HG03575 (cell line): ENCODE measurements at regions not wholly inside any gene's neighbourhood (a gene's known extent, or its start where the extent isn't known, plus 50 kb on each side); places are given as distances from the start of the nearest gene placed in this dataset.
"Not testable (repeated sequence)": the region's sequence is repeated elsewhere in the genome, so short reads cannot be mapped to it uniquely, and the experiment has no call there.

Experiments
- ATAC-seq: cut with Tn5 transposase; IDR thresholded peaks from one replicate; pipeline ENCODE4 v1.9.1; 2021; ENCODE audit not compliant: unreplicated experiment, insufficient number of reproducible peaks, low FRiP score; ENCODE audit errors: extremely low read depth

DNA sequence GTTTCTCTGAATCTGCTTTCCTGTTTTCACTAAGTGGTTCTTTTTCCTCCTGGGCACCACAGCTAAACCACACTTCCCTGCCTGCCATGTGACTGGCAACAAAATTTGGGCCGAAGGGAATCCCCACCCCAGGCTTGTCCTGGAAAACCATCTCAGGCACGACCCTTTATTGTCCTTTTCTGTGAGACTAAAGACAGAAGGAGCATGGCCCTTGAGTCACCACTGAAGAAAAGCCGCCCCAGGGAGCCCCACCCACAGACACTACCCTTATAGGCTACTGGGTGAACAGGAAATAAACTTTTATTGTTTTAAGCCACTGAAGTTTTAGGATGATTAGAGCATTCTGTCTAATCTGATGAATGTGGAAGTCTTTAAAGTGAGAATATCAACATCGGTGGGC is 88.6 kb upstream of the BRD7 start:
- no peak for ATAC-seq

DNA sequence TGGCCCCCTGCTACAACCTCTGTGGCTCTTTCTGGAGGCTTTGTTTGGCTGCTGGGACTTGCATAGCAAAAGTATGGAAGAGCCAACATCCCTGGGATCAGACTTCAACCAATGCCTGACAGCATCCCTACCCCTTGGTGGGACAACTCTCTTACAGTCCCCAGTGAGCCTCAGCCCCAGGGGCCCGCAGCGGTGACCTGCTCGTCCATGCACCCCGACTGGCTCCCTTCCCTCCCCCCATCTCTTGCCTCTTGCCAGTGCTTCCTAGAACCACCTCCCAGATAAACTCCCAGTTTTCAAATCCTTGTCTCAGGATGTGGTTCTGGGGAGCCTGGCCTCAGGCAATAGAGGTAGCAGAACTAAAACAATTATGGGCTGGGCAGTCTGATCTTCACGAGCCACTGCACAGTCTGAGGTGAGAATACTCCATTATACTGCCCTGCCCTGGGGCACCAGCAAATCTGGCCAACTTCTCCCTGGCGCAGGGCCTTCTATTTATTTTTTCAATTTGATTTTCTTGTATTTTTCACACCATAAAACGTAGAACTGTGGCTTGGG is 86.6 kb upstream of the BRD7 start:
- ATAC-seq, result no peak

DNA sequence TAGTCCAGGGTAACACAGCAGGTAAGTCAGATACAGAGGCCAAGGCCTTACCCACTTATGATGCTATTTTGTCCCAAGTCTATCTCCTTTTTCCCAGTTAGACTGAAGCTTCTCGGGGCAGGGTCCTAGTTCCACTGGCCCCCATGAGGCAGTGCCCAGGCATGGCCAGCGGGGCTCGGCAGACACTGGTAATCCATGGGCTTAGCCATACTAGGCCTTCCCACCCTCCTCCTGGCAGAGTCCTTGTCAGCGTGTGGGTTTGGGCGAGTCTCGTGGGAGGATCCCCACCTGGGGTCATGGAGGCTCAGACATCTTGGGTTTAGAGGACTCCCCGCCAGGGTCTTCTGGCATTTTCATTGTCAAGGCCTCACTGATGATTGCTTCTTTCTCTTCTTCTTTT is 84.7 kb upstream of the BRD7 start:
- no peak for ATAC-seq

DNA sequence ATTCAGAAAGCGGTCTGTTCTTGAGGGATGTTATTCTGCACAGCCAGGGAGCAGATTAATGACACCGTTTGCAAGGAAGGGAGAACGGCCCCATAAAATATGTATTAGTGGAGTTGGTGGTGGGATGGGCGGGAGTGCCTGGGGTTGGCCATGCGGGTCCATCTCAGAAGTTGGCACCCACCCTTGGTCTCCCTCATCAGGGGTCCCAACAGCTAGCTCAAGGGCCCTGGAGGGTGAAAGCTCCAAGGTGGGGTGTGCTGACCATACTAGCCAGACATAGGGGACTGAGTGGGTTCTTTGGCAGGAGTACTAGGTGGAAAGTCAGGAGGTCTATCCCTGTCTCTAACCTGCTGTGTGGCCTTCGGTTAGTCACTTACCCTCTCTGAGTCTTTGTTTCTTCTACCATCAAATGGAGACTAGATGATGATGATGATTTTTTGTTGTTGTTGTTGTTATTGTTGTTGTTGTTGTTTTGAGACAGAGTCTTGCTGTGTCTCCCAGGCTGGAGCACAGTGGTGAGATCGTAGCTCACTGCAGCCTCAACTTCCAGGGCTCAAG is 83.2 kb upstream of the BRD7 start:
- ATAC-seq, result no peak

DNA sequence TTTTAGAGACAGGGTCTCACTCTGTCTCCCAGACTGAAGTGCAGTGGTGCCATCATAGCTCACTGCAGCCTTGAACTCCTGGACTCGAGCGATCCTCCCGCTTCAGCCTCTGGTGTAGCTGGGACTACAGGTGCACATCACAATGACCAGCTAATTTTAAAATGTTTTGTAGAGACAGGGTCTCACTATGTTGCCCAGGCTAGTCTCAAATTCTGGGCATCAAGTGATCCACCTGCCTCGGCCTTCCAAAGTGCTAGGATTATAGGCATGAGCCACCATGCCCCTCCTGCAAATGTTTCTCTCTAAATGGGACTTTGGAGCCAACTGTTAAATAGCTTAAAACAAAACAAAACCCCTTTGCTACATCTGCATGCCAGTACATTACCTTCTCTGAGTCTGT is 82.2 kb upstream of the BRD7 start:
- no peak for ATAC-seq

DNA sequence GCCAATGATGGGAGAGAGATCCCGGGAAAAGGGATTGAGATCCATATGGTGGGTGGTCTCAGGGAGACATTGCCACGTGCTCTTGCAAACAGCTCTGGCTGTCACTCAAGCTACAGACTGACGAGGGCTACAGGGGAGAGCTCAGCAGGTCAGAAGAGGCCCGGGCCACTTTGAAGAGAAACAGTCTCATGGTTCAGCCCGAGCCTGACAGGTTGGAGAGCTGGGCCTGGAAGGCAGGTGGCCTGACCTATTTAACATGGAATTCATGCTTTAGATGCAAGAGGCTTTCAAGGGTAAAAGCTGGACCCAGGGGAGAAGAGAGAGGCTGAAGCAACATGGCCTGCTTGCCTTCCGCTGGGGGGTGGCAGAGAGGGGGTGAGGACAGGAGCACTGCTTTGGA is 81.0 kb upstream of the BRD7 start:
- ATAC-seq, result no peak

DNA sequence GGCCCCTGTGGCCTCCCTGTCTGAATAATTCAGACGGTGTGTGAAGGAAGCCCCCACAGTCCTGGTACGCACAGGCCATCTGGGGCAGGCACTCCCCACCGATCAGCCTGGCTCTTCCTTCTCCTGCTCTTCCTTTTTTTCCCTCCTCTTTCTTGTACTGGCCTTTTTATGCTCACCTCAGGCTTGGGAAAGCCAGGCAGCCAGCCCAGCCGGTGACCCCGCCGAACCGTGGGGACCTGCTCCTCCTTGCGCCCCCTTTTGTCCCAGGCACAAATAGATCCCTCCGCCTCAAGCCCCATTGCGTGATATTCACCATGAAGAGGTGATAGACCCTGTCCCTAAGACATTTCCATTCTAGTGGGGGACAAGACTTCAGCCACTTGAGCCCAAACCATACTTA is 80.2 kb upstream of the BRD7 start:
- ATAC-seq, result no peak

DNA sequence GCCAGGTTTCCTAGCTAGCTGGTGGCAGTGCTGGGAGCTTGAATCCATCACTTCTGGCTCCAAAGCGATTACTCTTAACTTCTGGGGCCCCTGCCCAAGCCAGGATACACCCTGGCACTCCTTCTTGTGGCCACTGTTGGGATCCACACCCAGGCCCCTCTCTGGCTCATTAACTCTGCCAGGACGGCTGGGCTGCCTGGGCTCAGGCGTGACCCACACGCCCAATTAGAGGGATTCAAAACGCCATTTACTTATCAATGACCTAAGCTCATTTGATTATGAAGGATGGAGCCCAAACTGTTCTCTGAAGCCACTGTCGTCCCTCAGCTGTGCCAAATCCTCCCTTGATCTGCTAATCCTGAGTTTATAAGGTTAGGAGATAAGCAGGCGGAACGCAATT is 79.7 kb upstream of the BRD7 start:
- no peak for ATAC-seq

DNA sequence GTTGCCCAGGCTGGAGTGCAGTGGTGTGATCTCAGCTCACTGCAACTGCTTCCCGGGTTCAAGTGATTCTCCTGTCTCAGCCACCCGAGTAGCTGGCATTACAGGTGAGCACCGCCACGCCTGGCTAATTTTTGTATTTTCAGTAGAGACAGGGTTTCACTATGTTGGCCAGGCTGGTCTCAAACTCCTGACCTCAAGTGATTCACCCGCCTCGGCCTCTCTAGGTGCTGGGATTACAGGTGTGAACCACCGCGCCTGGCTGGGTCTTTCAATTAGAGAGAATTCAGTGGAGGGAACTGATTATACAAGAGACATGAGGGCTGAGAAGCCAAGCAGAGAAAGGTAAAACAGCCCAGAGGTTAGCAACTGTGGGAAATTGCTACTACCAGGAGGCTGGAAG is 78.6 kb upstream of the BRD7 start:
- not testable (repeated sequence) for ATAC-seq

DNA sequence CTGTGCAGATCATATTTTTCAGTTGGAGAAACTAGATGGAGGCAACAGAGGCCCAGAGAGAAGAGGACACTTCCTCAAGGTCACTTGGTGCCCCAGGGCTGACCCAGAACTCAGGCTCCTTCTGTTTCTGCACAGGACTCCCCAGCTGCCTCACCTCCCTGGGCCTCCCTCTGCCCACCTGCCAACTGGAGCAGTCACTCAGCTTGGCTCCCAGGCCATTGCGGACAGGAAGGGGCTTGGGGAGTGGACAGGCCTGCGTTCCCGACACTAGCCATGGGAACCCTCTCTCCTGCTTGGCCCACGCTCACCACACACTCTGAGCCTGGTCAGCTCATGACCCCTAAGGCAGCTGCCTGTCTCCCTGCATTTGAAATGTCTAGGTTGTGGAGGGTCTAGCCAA is 78.1 kb upstream of the BRD7 start:
- ATAC-seq, result no peak

DNA sequence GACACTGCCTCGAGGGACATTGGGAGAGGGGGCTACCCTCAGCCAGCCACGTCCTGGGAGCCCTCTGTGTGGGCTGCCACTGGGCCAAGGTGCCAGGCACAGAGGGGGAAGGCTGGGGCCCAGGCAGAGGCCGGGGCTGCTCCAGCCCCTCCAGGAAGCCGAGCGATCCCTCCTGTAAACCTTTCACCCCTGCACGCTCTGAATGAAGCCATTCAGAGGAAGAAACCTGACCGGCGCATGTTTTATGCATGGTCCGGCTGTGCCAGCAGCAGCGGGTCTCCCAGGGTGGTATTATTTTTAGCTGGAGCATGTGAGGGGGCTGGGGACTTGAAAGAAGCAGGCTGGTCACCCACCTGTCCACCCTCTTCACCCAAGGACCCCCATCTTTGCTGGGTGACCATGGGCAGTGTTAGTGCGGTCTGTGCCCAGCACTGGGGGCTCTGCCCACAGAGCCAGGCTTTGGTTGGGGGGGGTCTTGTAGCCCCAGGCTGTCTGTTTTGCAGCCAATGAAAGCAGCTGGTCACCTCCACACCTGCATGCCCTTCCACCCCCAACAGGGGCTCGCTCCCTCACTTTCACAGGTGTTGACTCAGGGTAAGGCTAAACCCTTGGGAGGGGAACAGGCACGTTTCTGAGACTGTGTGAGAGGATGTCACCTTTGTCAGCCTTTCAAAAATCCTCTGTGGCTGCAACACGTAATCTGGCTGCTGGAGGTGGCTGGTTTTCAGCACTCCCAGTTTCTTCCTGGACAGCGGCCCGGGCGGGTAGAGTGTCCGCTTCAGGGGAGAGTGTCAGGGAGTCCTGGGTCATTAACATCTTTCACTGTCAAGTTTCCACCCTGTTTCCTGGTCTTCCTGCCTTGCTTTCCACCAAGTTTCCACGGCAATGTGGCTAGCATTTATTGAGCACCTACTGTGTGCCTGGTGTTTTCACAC is 77.1 kb upstream of the BRD7 start:
- no peak for ATAC-seq

DNA sequence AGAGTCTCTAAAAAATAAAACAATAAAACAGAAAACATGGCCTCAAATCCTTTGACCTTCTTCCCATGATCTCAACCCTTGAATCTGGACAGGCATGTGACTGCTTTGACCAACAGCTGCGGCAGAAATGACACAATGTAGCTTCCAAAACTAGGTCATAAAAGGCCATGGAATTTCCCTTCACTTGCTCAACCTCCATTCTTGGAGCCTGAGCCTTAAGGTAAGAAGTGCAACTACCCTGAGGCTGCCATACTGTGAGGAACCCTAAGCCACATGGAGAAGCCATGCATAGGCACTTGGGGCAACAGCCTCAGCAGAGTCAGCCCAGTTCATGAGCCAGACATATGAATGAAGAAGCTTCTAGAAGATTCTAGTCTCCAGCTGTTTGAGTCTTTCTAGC is 75.7 kb upstream of the BRD7 start:
- ATAC-seq, result no peak

DNA sequence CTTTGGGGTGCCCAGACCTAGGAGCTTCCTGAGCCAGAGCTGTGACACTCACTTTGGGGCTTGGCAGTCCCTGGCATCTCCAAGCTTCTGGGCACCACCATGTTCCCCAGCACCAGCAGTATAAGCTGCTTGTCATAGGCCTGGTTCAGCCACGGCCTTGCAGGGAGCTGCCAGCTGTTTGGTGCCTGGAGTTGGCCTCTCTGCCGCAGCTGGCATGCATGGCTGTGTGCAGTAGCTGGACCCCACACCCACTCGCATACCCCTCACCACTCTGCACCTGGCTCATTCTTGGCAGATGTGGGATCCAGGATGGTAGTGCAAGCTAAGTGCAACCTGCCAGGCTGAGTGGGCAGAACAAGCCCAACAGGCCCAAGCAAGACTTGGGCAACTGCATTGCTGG is 73.4 kb upstream of the BRD7 start:
- no peak for ATAC-seq

DNA sequence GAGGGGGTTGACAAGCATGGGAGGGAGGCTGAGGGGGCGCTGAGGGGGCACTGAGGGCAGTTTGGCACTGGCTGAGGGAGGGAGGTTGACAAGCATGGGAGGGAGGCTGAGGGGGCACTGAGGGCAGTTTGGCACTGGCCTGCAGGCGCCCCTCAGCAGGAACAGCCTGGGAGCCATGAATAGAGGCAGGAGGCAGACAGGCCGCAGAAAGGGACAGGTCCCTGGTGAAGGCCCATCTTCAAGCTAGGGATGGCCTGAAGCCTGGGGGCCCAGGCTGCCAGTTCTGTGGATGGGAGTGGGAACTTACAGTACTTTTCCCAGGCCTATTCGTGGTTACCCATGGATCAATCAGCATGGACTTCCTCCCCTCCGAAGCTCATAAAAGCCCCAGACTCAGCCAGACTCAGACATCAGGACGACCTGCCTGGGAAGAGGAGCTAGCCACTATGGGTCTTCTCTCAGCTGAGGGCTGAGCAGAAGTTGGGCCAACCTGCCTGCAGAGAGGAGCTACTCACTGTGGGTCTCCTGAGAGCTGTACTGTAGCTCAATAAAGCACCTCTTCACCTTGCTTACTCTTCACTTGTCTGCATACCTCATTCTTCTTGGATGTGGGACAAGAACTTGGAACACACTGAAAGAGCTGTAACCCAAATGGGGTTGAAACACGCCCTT is 72.8 kb upstream of the BRD7 start:
- no peak for ATAC-seq

DNA sequence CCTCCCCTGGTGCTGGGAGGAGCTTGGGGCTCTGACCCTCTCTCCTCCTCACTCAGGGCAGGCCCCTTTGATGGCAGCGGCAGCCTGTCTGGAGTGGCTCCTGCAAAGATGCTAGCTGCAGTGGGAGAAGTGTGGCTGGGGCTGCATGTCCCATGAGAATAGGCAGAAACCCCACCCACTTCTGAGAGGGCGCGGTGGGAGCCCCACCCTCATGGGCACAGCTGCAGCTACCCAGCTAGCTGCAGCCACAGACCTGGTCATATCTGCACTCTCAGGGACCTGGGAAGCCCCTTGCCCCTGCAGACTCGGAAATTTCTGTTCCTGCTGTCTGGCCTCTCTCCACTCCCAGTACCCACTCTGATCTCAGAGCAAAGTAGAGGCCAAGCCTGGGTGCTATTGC is 72.2 kb upstream of the BRD7 start:
- no peak for ATAC-seq

DNA sequence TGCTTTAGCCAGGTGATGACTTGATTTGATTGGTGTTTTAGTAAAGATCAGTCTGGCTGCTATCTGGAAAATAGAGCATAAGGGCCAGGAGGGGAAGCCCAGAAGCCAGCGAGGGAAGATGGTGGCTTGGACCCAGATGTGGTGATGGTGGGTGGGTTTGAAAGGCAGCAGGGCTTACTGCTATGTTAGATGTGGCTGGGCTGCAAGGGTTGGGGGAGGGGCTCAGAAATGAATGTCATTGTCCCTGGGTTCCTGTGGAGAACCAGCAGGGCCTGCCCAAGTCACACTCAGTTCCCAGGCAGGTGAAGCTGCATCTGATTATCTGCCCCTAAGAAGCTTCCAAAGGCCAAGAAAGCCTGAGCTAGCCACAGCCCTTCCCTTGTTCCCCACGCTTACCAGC is 71.7 kb upstream of the BRD7 start:
- ATAC-seq, result no peak

DNA sequence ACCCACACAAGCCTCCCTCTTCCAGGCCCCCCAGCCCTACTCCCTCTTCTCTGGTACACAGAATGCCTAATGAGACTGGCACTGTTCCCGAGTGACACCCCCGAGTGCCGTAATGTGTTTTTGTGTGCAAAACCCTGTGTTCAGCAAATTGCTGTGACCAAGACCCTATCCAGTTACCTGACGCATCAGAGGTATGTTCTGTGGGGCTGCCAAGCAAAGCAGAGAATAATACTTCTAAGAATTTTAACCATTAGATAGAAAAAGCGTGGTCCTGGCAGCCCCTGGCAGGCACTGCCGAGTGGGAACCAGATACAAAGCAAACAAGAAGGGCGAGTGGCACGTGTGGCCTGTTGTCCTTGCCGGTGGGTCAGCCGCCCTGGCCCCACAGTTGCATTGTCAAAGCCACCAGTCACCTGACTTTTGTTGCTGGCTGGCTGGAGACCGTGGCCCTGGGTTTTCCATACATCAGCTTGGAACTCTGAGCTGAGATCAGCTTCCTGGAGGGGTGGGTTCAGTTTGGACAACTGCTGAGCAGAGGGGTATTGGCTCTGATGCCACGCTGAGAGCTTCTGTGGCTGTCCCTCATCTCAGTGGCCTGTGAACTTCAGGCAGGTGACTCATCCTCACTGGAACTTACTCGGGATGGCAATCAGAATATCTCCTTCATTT is 69.1 kb upstream of the BRD7 start:
- no peak for ATAC-seq

DNA sequence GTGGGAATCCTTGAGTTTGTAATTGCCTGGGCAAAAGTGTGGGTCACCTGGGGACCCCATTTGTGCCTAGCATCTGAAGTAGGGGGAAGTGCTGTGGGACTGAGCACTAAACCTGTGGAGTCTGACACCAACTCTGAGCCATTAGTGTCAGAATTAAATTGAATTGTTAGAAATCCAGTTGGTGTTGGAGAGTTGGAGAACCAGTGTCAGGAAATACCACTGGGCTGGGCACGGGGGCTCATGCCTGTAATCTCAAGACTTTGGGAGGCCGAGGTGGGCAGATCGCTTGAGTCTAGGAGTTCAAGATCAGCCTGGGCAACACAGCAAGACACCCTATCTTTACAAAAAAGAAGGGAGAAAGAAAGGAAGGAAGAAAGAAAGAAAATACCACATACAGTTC is 67.5 kb upstream of the BRD7 start:
- ATAC-seq, result no peak

DNA sequence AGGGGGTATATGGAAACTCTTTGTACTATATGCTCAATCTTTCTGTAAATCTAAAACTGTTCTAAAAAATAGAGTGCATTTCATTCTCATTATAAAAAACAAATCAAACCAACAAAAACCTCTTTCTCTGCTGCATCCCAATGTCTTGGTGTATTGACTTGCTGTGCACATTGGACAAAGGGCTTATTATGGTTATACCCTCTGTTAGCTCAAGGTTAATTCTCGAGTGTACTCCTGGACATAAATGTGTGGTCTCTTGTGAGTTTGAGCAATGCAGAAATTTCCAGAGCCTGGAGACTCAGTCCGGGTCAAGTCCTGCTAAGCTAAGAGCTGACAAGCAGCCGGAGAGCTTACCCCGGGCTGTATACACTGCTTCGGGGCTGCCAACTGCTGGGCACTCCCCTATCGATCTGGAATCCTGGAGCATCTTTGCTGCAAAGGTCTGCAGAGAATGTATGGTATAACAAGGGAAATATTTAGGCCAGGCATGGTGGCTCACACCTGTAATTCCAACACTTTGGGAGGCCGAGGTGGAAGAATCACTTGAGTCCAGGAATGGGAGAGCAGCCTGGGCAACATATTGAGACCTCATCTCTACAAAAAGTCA is 66.2 kb upstream of the BRD7 start:
- no peak for ATAC-seq
